ENCODE measurements at regions not wholly inside any gene's neighbourhood (a gene's known extent, or its start where the extent isn't known, plus 50 kb on each side); places are given as distances from the start of the nearest gene placed in this dataset.
"Not testable (repeated sequence)": the region's sequence is repeated elsewhere in the genome, so short reads cannot be mapped to it uniquely, and the experiment has no call there.

GRCh38 chr3:150341891-150342290 is 66.2 kb upstream of the TSC22D2 start:
- no peak overlapping the region for H3K4me3 ChIP-seq (ENCODE audit: control insufficient read depth in 2 of 3, extremely low read depth in 1 of 3, insufficient read depth in 2 of 3, low read depth in 1 of 3, low read length in 3 of 3)
- no peak for TF ChIP-seq EZH2 (IDR thresholded peaks at IDR 0.05; ENCODE audit: low read length)
- no peak for TF ChIP-seq CTCF (optimal IDR thresholded peaks at IDR 0.05 in 1 of 3, IDR thresholded peaks at IDR 0.05 in 1 of 3, conservative IDR thresholded peaks at IDR 0.05 in 1 of 3; ENCODE audit: extremely low read depth in 1 of 3, insufficient read depth in 2 of 3, low read length in 3 of 3)
- H3K4me1 ChIP-seq (ENCODE audit: control insufficient read depth, extremely low read depth, insufficient read depth, low read length): peaks cover 31% of the 10 kb centered on the region
- DNase-seq (ENCODE audit: low read depth, low spot score) (no peak), FAIRE-seq (no peak)
- no peaks in the 10 kb centered on the region for H3K9me1 ChIP-seq (ENCODE audit: control insufficient read depth, extremely low read depth, insufficient read depth, low read length)
- no peak overlapping the region for H2AFZ ChIP-seq (ENCODE audit: control insufficient read depth, low read length)
- no peaks in the 10 kb centered on the region for H4K20me1 ChIP-seq (ENCODE audit: control insufficient read depth, extremely low read depth, insufficient read depth, low read length)
- H3K9ac ChIP-seq (ENCODE audit: control insufficient read depth, extremely low read depth, insufficient read depth, low read length): no peak overlapping the region
- no peaks in the 10 kb centered on the region for H3K9me3 ChIP-seq (ENCODE audit: control insufficient read depth, low read depth, low read length)
- H3K4me2 ChIP-seq (ENCODE audit: control insufficient read depth, extremely low read depth, insufficient read depth, low read depth, low read length): no peak overlapping the region
- H3K36me3 ChIP-seq (ENCODE audit: control insufficient read depth in 2 of 2, extremely low read depth in 1 of 2, insufficient read depth in 2 of 2, low read length in 2 of 2): no peaks in the 10 kb centered on the region
- dilution Hi-C loops (cut with MboI; ENCODE audit: extremely low pct_ligation_motif_present, low sequenced_read_pairs): no loop called here
- H3K79me2 ChIP-seq (ENCODE audit: control insufficient read depth, insufficient read depth, low read length): no peaks in the 10 kb centered on the region
- H3K27me3 ChIP-seq (ENCODE audit: control insufficient read depth, extremely low read depth, insufficient read depth, low read length): no peaks in the 10 kb centered on the region
- H3K27ac ChIP-seq (ENCODE audit: control insufficient read depth, insufficient read depth, low read length): no peak overlapping the region

- H3K36me3 ChIP-seq (ENCODE audit: control insufficient read depth in 2 of 2, extremely low read depth in 1 of 2, insufficient read depth in 2 of 2, low read length in 2 of 2); FAIRE-seq; H3K9me1 ChIP-seq (ENCODE audit: control insufficient read depth, extremely low read depth, insufficient read depth, low read length); H3K4me2 ChIP-seq (ENCODE audit: control insufficient read depth, extremely low read depth, insufficient read depth, low read depth, low read length); H3K27me3 ChIP-seq (ENCODE audit: control insufficient read depth, extremely low read depth, insufficient read depth, low read length); dilution Hi-C loops (cut with MboI; ENCODE audit: extremely low pct_ligation_motif_present, low sequenced_read_pairs); H3K9ac ChIP-seq (ENCODE audit: control insufficient read depth, extremely low read depth, insufficient read depth, low read length); H3K79me2 ChIP-seq (ENCODE audit: control insufficient read depth, insufficient read depth, low read length); H3K9me3 ChIP-seq (ENCODE audit: control insufficient read depth, low read depth, low read length); H2AFZ ChIP-seq (ENCODE audit: control insufficient read depth, low read length); DNase-seq (ENCODE audit: low read depth, low spot score); H3K4me3 ChIP-seq (ENCODE audit: control insufficient read depth in 2 of 3, extremely low read depth in 1 of 3, insufficient read depth in 2 of 3, low read depth in 1 of 3, low read length in 3 of 3); H4K20me1 ChIP-seq (ENCODE audit: control insufficient read depth, extremely low read depth, insufficient read depth, low read length); H3K27ac ChIP-seq (ENCODE audit: control insufficient read depth, insufficient read depth, low read length): not testable (repeated sequence)
- peaks cover 28% of the 10 kb centered on the region for H3K4me1 ChIP-seq (ENCODE audit: control insufficient read depth, extremely low read depth, insufficient read depth, low read length)
Observed at GRCh38 chr3:150336363-150336762, 71.7 kb upstream of the TSC22D2 start.

- H3K9me3 ChIP-seq (ENCODE audit: control insufficient read depth, low read depth, low read length): no peaks in the 10 kb centered on the region
- no peaks in the 10 kb centered on the region for H3K9me1 ChIP-seq (ENCODE audit: control insufficient read depth, extremely low read depth, insufficient read depth, low read length)
- no peak overlapping the region for H3K4me3 ChIP-seq (ENCODE audit: control insufficient read depth in 2 of 3, extremely low read depth in 1 of 3, insufficient read depth in 2 of 3, low read depth in 1 of 3, low read length in 3 of 3)
- no peak overlapping the region for H3K9ac ChIP-seq (ENCODE audit: control insufficient read depth, extremely low read depth, insufficient read depth, low read length)
- no peak overlapping the region for H3K27ac ChIP-seq (ENCODE audit: control insufficient read depth, insufficient read depth, low read length)
- H3K36me3 ChIP-seq (ENCODE audit: control insufficient read depth in 2 of 2, extremely low read depth in 1 of 2, insufficient read depth in 2 of 2, low read length in 2 of 2): no peaks in the 10 kb centered on the region
- FAIRE-seq: peak; percentile 46
- no peaks in the 10 kb centered on the region for H3K79me2 ChIP-seq (ENCODE audit: control insufficient read depth, insufficient read depth, low read length)
- no peak overlapping the region for H2AFZ ChIP-seq (ENCODE audit: control insufficient read depth, low read length)
- no peak for DNase-seq (ENCODE audit: low read depth, low spot score)
- no peak for TF ChIP-seq CTCF (optimal IDR thresholded peaks at IDR 0.05 in 1 of 3, IDR thresholded peaks at IDR 0.05 in 1 of 3, conservative IDR thresholded peaks at IDR 0.05 in 1 of 3; ENCODE audit: extremely low read depth in 1 of 3, insufficient read depth in 2 of 3, low read length in 3 of 3)
- no peak for TF ChIP-seq EZH2 (IDR thresholded peaks at IDR 0.05; ENCODE audit: low read length)
- dilution Hi-C loops (cut with MboI; ENCODE audit: extremely low pct_ligation_motif_present, low sequenced_read_pairs): no loop called here
- peaks cover 28% of the 10 kb centered on the region for H3K4me1 ChIP-seq (ENCODE audit: control insufficient read depth, extremely low read depth, insufficient read depth, low read length)
- no peaks in the 10 kb centered on the region for H3K27me3 ChIP-seq (ENCODE audit: control insufficient read depth, extremely low read depth, insufficient read depth, low read length)
- H4K20me1 ChIP-seq (ENCODE audit: control insufficient read depth, extremely low read depth, insufficient read depth, low read length): no peaks in the 10 kb centered on the region
- H3K4me2 ChIP-seq (ENCODE audit: control insufficient read depth, extremely low read depth, insufficient read depth, low read depth, low read length): no peak overlapping the region
Observed at GRCh38 chr3:150335631-150336030, 72.5 kb upstream of the TSC22D2 start.
